Loucy (cell line): ENCODE measurements at regions not wholly inside any gene's neighbourhood (a gene's known extent, or its start where the extent isn't known, plus 50 kb on each side); places are given as distances from the start of the nearest gene placed in this dataset.

Experiments
- H2AFZ ChIP-seq: fragments of 200-600 bp; sonication (generic); 2 replicates; pipeline ENCODE4 v1.6.0; 2016; ENCODE audit warnings: antibody characterized with exemption, mild to moderate bottlenecking, low read length, moderate library complexity
- H3F3A ChIP-seq: fragments of 200-600 bp; 2 replicates; pipeline ENCODE4 v1.6.0; 2016; ENCODE audit warnings: antibody characterized with exemption, low read depth, mild to moderate bottlenecking
- H3K27me3 ChIP-seq: fragments of 200-600 bp; sonication (generic); 2 replicates; pipeline ENCODE4 v1.6.1; 2014; ENCODE audit warnings: low read length, mild to moderate bottlenecking; ENCODE audit not compliant: insufficient read depth, poor library complexity, severe bottlenecking
- H3K36me3 ChIP-seq: fragments of 200-600 bp; sonication (generic); 2 replicates; pipeline ENCODE4 v1.6.1; 2016; ENCODE audit warnings: low read length; ENCODE audit not compliant: insufficient read depth
- H3K4me1 ChIP-seq: fragments of 200-600 bp; sonication (generic); 2 replicates; pipeline ENCODE4 v1.5.1; 2014; ENCODE audit warnings: low read length, mild to moderate bottlenecking; ENCODE audit not compliant: insufficient read depth, poor library complexity, severe bottlenecking
- H3K4me2 ChIP-seq: fragments of 200-600 bp; sonication (generic); 2 replicates; pipeline ENCODE4 v1.6.0; 2014; ENCODE audit warnings: antibody characterized with exemption, low read length, low read depth, mild to moderate bottlenecking; ENCODE audit not compliant: poor library complexity, severe bottlenecking
- H3K4me3 ChIP-seq: fragments of 200-600 bp; sonication (generic); 2 replicates; pipeline ENCODE4 v1.5.1; 2014; ENCODE audit warnings: low read length, mild to moderate bottlenecking, mixed read lengths; ENCODE audit not compliant: poor library complexity, severe bottlenecking
- H3K79me2 ChIP-seq: fragments of 200-600 bp; sonication (generic); 2 replicates; pipeline ENCODE4 v1.6.1; 2014; ENCODE audit warnings: low read length; ENCODE audit not compliant: insufficient read depth
- H3K9ac ChIP-seq: fragments of 200-600 bp; sonication (generic); 2 replicates; pipeline ENCODE4 v1.6.0; 2014; ENCODE audit warnings: mild to moderate bottlenecking, low read depth, low read length, moderate library complexity; ENCODE audit not compliant: poor library complexity, severe bottlenecking
- H3K9me2 ChIP-seq: fragments of 200-600 bp; sonication (generic); replicated peaks from 2 replicates; pipeline ENCODE4 v1.6.1; 2016; ENCODE audit warnings: low read depth, low read length, mixed read lengths
- H3K9me3 ChIP-seq: fragments of 200-600 bp; sonication (generic); 2 replicates; pipeline ENCODE4 v1.6.1; 2014; ENCODE audit warnings: mild to moderate bottlenecking, antibody characterized with exemption, low read length, low read depth; ENCODE audit not compliant: insufficient read depth
- H4K20me1 ChIP-seq: fragments of 200-600 bp; sonication (generic); 2 replicates; pipeline ENCODE4 v1.6.0; 2014; ENCODE audit warnings: antibody characterized with exemption, low read length, mild to moderate bottlenecking; ENCODE audit not compliant: insufficient read depth, poor library complexity, severe bottlenecking
- CTCF ChIP-seq: fragments of 200-600 bp; sonication (generic); conservative IDR thresholded peaks from 2 replicates; pipeline ENCODE4 v1.5.1; 2014; ENCODE audit warnings: mild to moderate bottlenecking, antibody characterized with exemption, low read length
- EZH2phosphoT487 ChIP-seq: fragments of 200-600 bp; IDR thresholded peaks from 2 replicates; pipeline ENCODE4 v1.6.1; 2018; ENCODE audit warnings: antibody characterized with exemption, mild to moderate bottlenecking, moderate library complexity, borderline replicate concordance

- TF ChIP-seq CTCF (no peak), EZH2phosphoT487 (no peak)
- H3F3A ChIP-seq: no peaks in the 10 kb centered on the region
- H3K79me2 ChIP-seq: no peaks in the 10 kb centered on the region
- H3K4me1 ChIP-seq: no peaks in the 10 kb centered on the region
- H4K20me1 ChIP-seq: no peaks in the 10 kb centered on the region
- H3K36me3 ChIP-seq: no peaks in the 10 kb centered on the region
- no peaks in the 10 kb centered on the region for H3K9me3 ChIP-seq
- no peaks in the 10 kb centered on the region for H3K9me2 ChIP-seq
- H3K27me3 ChIP-seq: no peaks in the 10 kb centered on the region
- H3K4me2 ChIP-seq: no peak overlapping the region
- H3K4me3 ChIP-seq: no peak overlapping the region
- H3K9ac ChIP-seq: no peak overlapping the region
- no peak overlapping the region for H2AFZ ChIP-seq
Measured at GRCh38 chrX:102043380-102043779, 82.1 kb upstream of the TCEAL2 start.

- H3K9me3 ChIP-seq: no peaks in the 10 kb centered on the region
- H3F3A ChIP-seq: no peaks in the 10 kb centered on the region
- no peaks in the 10 kb centered on the region for H3K36me3 ChIP-seq
- no peak overlapping the region for H2AFZ ChIP-seq
- no peak overlapping the region for H3K4me2 ChIP-seq
- H3K4me1 ChIP-seq: no peaks in the 10 kb centered on the region
- H3K9me2 ChIP-seq: no peaks in the 10 kb centered on the region
- TF ChIP-seq EZH2phosphoT487: no peak
- no peak for TF ChIP-seq CTCF
- H3K27me3 ChIP-seq: no peaks in the 10 kb centered on the region
- no peak overlapping the region for H3K9ac ChIP-seq
- no peaks in the 10 kb centered on the region for H4K20me1 ChIP-seq
- no peaks in the 10 kb centered on the region for H3K79me2 ChIP-seq
- H3K4me3 ChIP-seq: no peak overlapping the region
Measured at GRCh38 chrX:102042372-102043325, 82.8 kb upstream of the TCEAL2 start.

GRCh38 chrX:102029026-102029425 lies 96.5 kb upstream of the TCEAL2 start:
- H3K4me3 ChIP-seq: no peak overlapping the region
- no peak for TF ChIP-seq EZH2phosphoT487
- H3K79me2 ChIP-seq: no peaks in the 10 kb centered on the region
- no peak overlapping the region for H3K9ac ChIP-seq
- no peaks in the 10 kb centered on the region for H3K9me2 ChIP-seq
- H3K36me3 ChIP-seq: no peaks in the 10 kb centered on the region
- no peaks in the 10 kb centered on the region for H3F3A ChIP-seq
- no peaks in the 10 kb centered on the region for H4K20me1 ChIP-seq
- no peaks in the 10 kb centered on the region for H3K4me1 ChIP-seq
- no peaks in the 10 kb centered on the region for H3K9me3 ChIP-seq
- no peak overlapping the region for H3K4me2 ChIP-seq
- no peaks in the 10 kb centered on the region for H3K27me3 ChIP-seq
- no peak overlapping the region for H2AFZ ChIP-seq

- Histone ChIP-seq H3K4me1 (no peaks in the 10 kb centered on the region), H3K79me2 (no peaks in the 10 kb centered on the region), H3K4me3 (no peak overlapping the region), H3K9me3 (no peaks in the 10 kb centered on the region), H3K36me3 (no peaks in the 10 kb centered on the region), H3K9me2 (no peaks in the 10 kb centered on the region), H3K9ac (no peak overlapping the region), H3K4me2 (no peak overlapping the region), H4K20me1 (no peaks in the 10 kb centered on the region), H2AFZ (no peak overlapping the region), H3F3A (no peaks in the 10 kb centered on the region), H3K27me3 (no peaks in the 10 kb centered on the region)
- no peak for TF ChIP-seq CTCF
- no peak for TF ChIP-seq EZH2phosphoT487
Measured at GRCh38 chrX:102018208-102018607, 86.4 kb upstream of the ZMAT1 start.
